ENCODE measurements at regions not wholly inside any gene's neighbourhood (a gene's known extent, or its start where the extent isn't known, plus 50 kb on each side); places are given as distances from the start of the nearest gene placed in this dataset.

- Histone ChIP-seq H4K20me1 (replicated peaks; ENCODE audit: control insufficient read depth, extremely low read depth, insufficient read depth, low read length) (no peaks in the 10 kb centered on the region), H3K4me3 (replicated peaks in 1 of 3; ENCODE audit: insufficient read depth in 1 of 3, low read depth in 1 of 3, low read length in 3 of 3) (no peak overlapping the region), H3K9me1 (replicated peaks; ENCODE audit: control insufficient read depth, extremely low read depth, insufficient read depth, low read length) (no peaks in the 10 kb centered on the region), H3K4me1 (ENCODE audit: control insufficient read depth, extremely low read depth, insufficient read depth, low read length) (peaks cover 19% of the 10 kb centered on the region), H2AFZ (ENCODE audit: low read depth, low read length) (no peak overlapping the region), H3K9ac (replicated peaks; ENCODE audit: extremely low read depth, insufficient read depth, low read length) (no peak overlapping the region), H3K27me3 (ENCODE audit: control insufficient read depth in 2 of 2, insufficient read depth in 2 of 2, low read length in 2 of 2) (no peaks in the 10 kb centered on the region), H3K9me3 (replicated peaks; ENCODE audit: control insufficient read depth, insufficient read depth, low read length) (no peaks in the 10 kb centered on the region), H3K36me3 (ENCODE audit: control insufficient read depth in 2 of 2, extremely low read depth in 1 of 2, insufficient read depth in 2 of 2, low read length in 2 of 2) (no peaks in the 10 kb centered on the region), H3K27ac (ENCODE audit: insufficient read depth, low read depth, low read length) (no peak overlapping the region), H3K79me2 (ENCODE audit: control insufficient read depth, insufficient read depth, low read length) (no peaks in the 10 kb centered on the region), H3K4me2 (ENCODE audit: insufficient read depth, low read length) (no peak overlapping the region)
- BruUV-seq (replicated peaks) = no TSS peak
- DNase-seq (ENCODE audit: low read depth, low spot score) (no peak), FAIRE-seq (no peak)
- intact Hi-C loops (cut with micrococcal nuclease) = loop anchor here (2.0 to 10.0 kb wide), 3 partner anchors 116 to 922 kb away; no protein-coding TSS in a partner anchor
- CTCF ChIA-PET = interaction anchor here (1.2 to 4.0 kb wide), 6 partner anchors 15 to 366 kb away, joined by 3 to 41 read pairs (median 8); no protein-coding TSS in a partner anchor
- TF ChIP-seq POLR2AphosphoS5 (IDR thresholded peaks at IDR 0.05; ENCODE audit: insufficient read depth, low read depth, low read length) (no peak), EZH2 (IDR thresholded peaks at IDR 0.05; ENCODE audit: borderline replicate concordance, low read depth, low read length, severe bottlenecking) (no peak), JUN (IDR thresholded peaks at IDR 0.05; ENCODE audit: borderline replicate concordance, insufficient read depth, insufficient read length, low read depth) (no peak), MAX (IDR thresholded peaks at IDR 0.05; ENCODE audit: insufficient read depth, insufficient read length) (no peak), FOS (IDR thresholded peaks at IDR 0.05; ENCODE audit: borderline replicate concordance, insufficient read depth, low read length) (no peak)
- POLR2A ChIA-PET = no interaction called here
- dilution Hi-C loops (cut with MboI; ENCODE audit: extremely low pct_ligation_motif_present, low sequenced_read_pairs) = no loop called here
Measured at GRCh38 chr12:65672441-65672840, 151.8 kb upstream of the HMGA2 start.

GRCh38 chr12:65673156-65673690, 151.1 kb upstream of the HMGA2 start:
- H3K4me1 ChIP-seq (ENCODE audit: control insufficient read depth, extremely low read depth, insufficient read depth, low read length) = peaks cover 16% of the 10 kb centered on the region
- DNase-seq (ENCODE audit: low read depth, low spot score) = no peak
- H3K27me3 ChIP-seq (ENCODE audit: control insufficient read depth in 2 of 2, insufficient read depth in 2 of 2, low read length in 2 of 2) = no peaks in the 10 kb centered on the region
- peak overlapping the region; percentile 18 for H2AFZ ChIP-seq (ENCODE audit: low read depth, low read length)
- FAIRE-seq = no peak
- dilution Hi-C loops (cut with MboI; ENCODE audit: extremely low pct_ligation_motif_present, low sequenced_read_pairs) = no loop called here
- H3K9ac ChIP-seq (replicated peaks; ENCODE audit: extremely low read depth, insufficient read depth, low read length) = no peak overlapping the region
- H3K9me1 ChIP-seq (replicated peaks; ENCODE audit: control insufficient read depth, extremely low read depth, insufficient read depth, low read length) = no peaks in the 10 kb centered on the region
- TF ChIP-seq EZH2 (IDR thresholded peaks at IDR 0.05; ENCODE audit: borderline replicate concordance, low read depth, low read length, severe bottlenecking) = no peak
- TF ChIP-seq GATA2 (IDR thresholded peaks at IDR 0.05; ENCODE audit: insufficient read depth, insufficient read length, low read depth, low read length) = no peak
- no peak for TF ChIP-seq MYC (IDR thresholded peaks at IDR 0.05; ENCODE audit: low read depth, low read length)
- TF ChIP-seq MAX (IDR thresholded peaks at IDR 0.05; ENCODE audit: insufficient read depth, insufficient read length) = no peak
- TF ChIP-seq POLR2A (IDR thresholded peaks at IDR 0.05; ENCODE audit: low read depth, low read length) = no peak
- TF ChIP-seq CTCF (IDR thresholded peaks at IDR 0.05; ENCODE audit: extremely low read depth in 1 of 2, insufficient read depth in 1 of 2, low read depth in 1 of 2, low read length in 2 of 2) = no peak
- no peak for TF ChIP-seq JUN (IDR thresholded peaks at IDR 0.05; ENCODE audit: borderline replicate concordance, insufficient read depth, insufficient read length, low read depth)
- no peak for TF ChIP-seq FOS (IDR thresholded peaks at IDR 0.05; ENCODE audit: borderline replicate concordance, insufficient read depth, low read length)
- no peak for TF ChIP-seq POLR2AphosphoS5 (IDR thresholded peaks at IDR 0.05; ENCODE audit: insufficient read depth, low read depth, low read length)
- ChIA-PET CTCF (interaction anchor here (0.6 to 4.0 kb wide), 20 partner anchors 12 to 780 kb away, joined by 3 to 41 read pairs (median 4); no protein-coding TSS in a partner anchor), POLR2A (no interaction called here)
- no peaks in the 10 kb centered on the region for H4K20me1 ChIP-seq (replicated peaks; ENCODE audit: control insufficient read depth, extremely low read depth, insufficient read depth, low read length)
- BruUV-seq (replicated peaks) = no TSS peak
- no peaks in the 10 kb centered on the region for H3K79me2 ChIP-seq (ENCODE audit: control insufficient read depth, insufficient read depth, low read length)
- no peaks in the 10 kb centered on the region for H3K9me3 ChIP-seq (replicated peaks; ENCODE audit: control insufficient read depth, insufficient read depth, low read length)
- intact Hi-C loops (cut with micrococcal nuclease) = loop anchor here (1.0 to 10.0 kb wide), 4 partner anchors 71 to 922 kb away; no protein-coding TSS in a partner anchor
- H3K27ac ChIP-seq (ENCODE audit: insufficient read depth, low read depth, low read length) = no peak overlapping the region
- H3K4me3 ChIP-seq (replicated peaks in 1 of 3; ENCODE audit: insufficient read depth in 1 of 3, low read depth in 1 of 3, low read length in 3 of 3) = no peak overlapping the region
- H3K36me3 ChIP-seq (ENCODE audit: control insufficient read depth in 2 of 2, extremely low read depth in 1 of 2, insufficient read depth in 2 of 2, low read length in 2 of 2) = no peaks in the 10 kb centered on the region
- no peak overlapping the region for H3K4me2 ChIP-seq (ENCODE audit: insufficient read depth, low read length)
